Esophagus squamous epithelium (tissue), 4 donors: ENCODE measurements at regions not wholly inside any gene's neighbourhood (a gene's known extent, or its start where the extent isn't known, plus 50 kb on each side); places are given as distances from the start of the nearest gene placed in this dataset.

Source experiments
- CTCF ChIP-seq, 6 experiments: fragments of 450-650 bp in 4 of 6; fragments of 200-600 bp in 2 of 6; sonication (generic) in 2 of 6; IDR thresholded peaks; one replicate each; pipeline ENCODE4 v1.5.1; 2016 to 2019; ENCODE audit warnings: antibody characterized with exemption in 6 of 6, mild to moderate bottlenecking in 4 of 6, moderate library complexity in 4 of 6
- POLR2A ChIP-seq, 4 donors: fragments of 450-650 bp; IDR thresholded peaks; one replicate each; pipeline ENCODE4 v1.6.1; 2017; ENCODE audit warnings: antibody characterized with exemption in 4 of 4, mild to moderate bottlenecking in 4 of 4, moderate library complexity in 3 of 4

DNA sequence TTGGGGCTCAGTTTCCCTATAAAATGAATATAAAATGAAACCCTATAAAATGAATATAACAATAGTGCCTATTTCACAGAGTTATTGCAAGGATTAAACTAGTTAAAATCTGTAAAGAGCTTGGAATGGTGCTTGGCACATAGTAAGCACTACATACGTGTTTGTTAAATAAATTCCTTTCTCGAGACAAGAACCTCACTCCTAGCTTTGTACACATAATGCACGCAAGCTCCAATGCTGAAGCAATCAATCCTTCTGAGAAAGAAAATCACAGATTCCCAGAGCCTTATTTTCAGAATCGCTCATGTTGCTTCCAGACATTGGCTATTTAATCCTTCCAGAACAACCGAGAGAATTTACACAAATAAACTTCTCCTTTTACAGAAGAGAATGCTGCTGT is 440.9 kb downstream of the IRS1 start:
- no peak for TF ChIP-seq CTCF (IDR thresholded peaks at IDR 0.05)
- TF ChIP-seq POLR2A (IDR thresholded peaks at IDR 0.05): no peak
